H9 (cell line): ENCODE measurements at regions not wholly inside any gene's neighbourhood (a gene's known extent, or its start where the extent isn't known, plus 50 kb on each side); places are given as distances from the start of the nearest gene placed in this dataset.

Source experiments
- DNase-seq: peaks from one replicate; pipeline ENCODE4 v3.0.0-alpha.2; 2017
- H2AFZ ChIP-seq: one replicate; pipeline ENCODE4 v1.6.1; 2013; ENCODE audit warnings: mild to moderate bottlenecking, low read length, control low read depth, moderate library complexity
- H2AK5ac ChIP-seq: 2 replicates; pipeline ENCODE4 v1.6.1; 2013; ENCODE audit warnings: low read length, control low read depth, mixed read lengths; ENCODE audit not compliant: insufficient read length
- H2BK120ac ChIP-seq: one replicate; pipeline ENCODE4 v1.6.1; 2013; ENCODE audit warnings: low read depth, mild to moderate bottlenecking, low read length, control low read depth, inconsistent platforms; ENCODE audit not compliant: poor library complexity, severe bottlenecking
- H2BK12ac ChIP-seq: 2 replicates; pipeline ENCODE4 v1.6.1; 2013; ENCODE audit warnings: low read length, control low read depth, mixed read lengths, low read depth; ENCODE audit not compliant: insufficient read length
- H2BK15ac ChIP-seq: 2 replicates; pipeline ENCODE4 v1.6.1; 2013; ENCODE audit warnings: low read depth, low read length, control low read depth
- H2BK20ac ChIP-seq: one replicate; pipeline ENCODE4 v1.6.1; 2013; ENCODE audit warnings: low read depth, mild to moderate bottlenecking, low read length, control low read depth, inconsistent platforms; ENCODE audit not compliant: poor library complexity, severe bottlenecking
- H2BK5ac ChIP-seq: 2 replicates; pipeline ENCODE4 v1.6.1; 2013; ENCODE audit warnings: low read length, control low read depth, mixed read lengths; ENCODE audit not compliant: insufficient read length
- H3K14ac ChIP-seq: 2 replicates; pipeline ENCODE4 v1.6.1; 2013; ENCODE audit warnings: low read length, control low read depth; ENCODE audit not compliant: insufficient read depth
- H3K18ac ChIP-seq: 2 replicates; pipeline ENCODE4 v1.6.1; 2013; ENCODE audit warnings: low read depth, mild to moderate bottlenecking, mixed read lengths, low read length, control low read depth; ENCODE audit not compliant: insufficient read length
- H3K23ac ChIP-seq: 2 replicates; pipeline ENCODE4 v1.6.1; 2013; ENCODE audit warnings: low read length, control low read depth, mixed read lengths, low read depth; ENCODE audit not compliant: insufficient read length
- H3K23me2 ChIP-seq: 2 replicates; pipeline ENCODE4 v1.6.1; 2013; ENCODE audit warnings: low read depth, mild to moderate bottlenecking, mixed read lengths, low read length, control low read depth; ENCODE audit not compliant: insufficient read length, poor library complexity, severe bottlenecking
- H3K27ac ChIP-seq: 2 replicates; pipeline ENCODE4 v1.5.1; 2013; ENCODE audit warnings: low read length, control low read depth, mixed read lengths, low read depth; ENCODE audit not compliant: insufficient read length
- H3K27me3 ChIP-seq: 2 replicates; pipeline ENCODE4 v1.6.1; 2013; ENCODE audit warnings: low read length, control low read depth, inconsistent platforms; ENCODE audit not compliant: insufficient read depth
- H3K4ac ChIP-seq: 2 replicates; pipeline ENCODE4 v1.6.1; 2013; ENCODE audit warnings: low read depth, mild to moderate bottlenecking, control low read depth, inconsistent platforms, low read length, moderate library complexity
- H3K4me1 ChIP-seq: 2 replicates; pipeline ENCODE4 v1.6.1; 2013; ENCODE audit warnings: low read length, control low read depth, inconsistent platforms; ENCODE audit not compliant: insufficient read depth
- H3K4me2 ChIP-seq: 2 replicates; pipeline ENCODE4 v1.6.1; 2013; ENCODE audit warnings: low read length, control low read depth, mixed read lengths; ENCODE audit not compliant: insufficient read length, insufficient read depth
- H3K56ac ChIP-seq: 2 replicates; pipeline ENCODE4 v1.6.1; 2013; ENCODE audit warnings: low read depth, mild to moderate bottlenecking, mixed read lengths, low read length, control low read depth; ENCODE audit not compliant: insufficient read length
- H3K79me1 ChIP-seq: 2 replicates; pipeline ENCODE4 v1.6.1; 2013; ENCODE audit warnings: low read depth, mild to moderate bottlenecking, moderate library complexity, low read length, control low read depth, inconsistent platforms; ENCODE audit not compliant: insufficient read depth, poor library complexity, severe bottlenecking
- H3K79me2 ChIP-seq: 2 replicates; pipeline ENCODE4 v1.6.1; 2013; ENCODE audit warnings: low read length, control low read depth, inconsistent platforms; ENCODE audit not compliant: insufficient read depth
- H3K9ac ChIP-seq: 2 replicates; pipeline ENCODE4 v1.6.1; 2013; ENCODE audit warnings: low read length, control low read depth, mixed read lengths; ENCODE audit not compliant: insufficient read length; ENCODE audit errors: extremely low read depth
- H3K9me3 ChIP-seq: one replicate; pipeline ENCODE4 v1.6.1; 2013; ENCODE audit warnings: low read depth, low read length, inconsistent platforms; ENCODE audit not compliant: control insufficient read depth
- H3T11ph ChIP-seq: one replicate; pipeline ENCODE4 v1.6.1; 2013; ENCODE audit warnings: mild to moderate bottlenecking, low read length, control low read depth, inconsistent platforms
- H4K20me1 ChIP-seq: one replicate; pipeline ENCODE4 v1.6.1; 2013; ENCODE audit not compliant: control insufficient read depth, insufficient read length, insufficient read depth
- H4K5ac ChIP-seq: 2 replicates; pipeline ENCODE4 v1.6.1; 2013; ENCODE audit warnings: low read depth, mild to moderate bottlenecking, mixed read lengths, low read length, control low read depth; ENCODE audit not compliant: insufficient read length
- H4K8ac ChIP-seq: replicated peaks from 2 replicates; pipeline ENCODE4 v1.6.1; 2013; ENCODE audit warnings: low read length, control low read depth, mixed read lengths, low read depth; ENCODE audit not compliant: insufficient read length
- H4K91ac ChIP-seq: 2 replicates; pipeline ENCODE4 v1.6.1; 2013; ENCODE audit warnings: low read depth, mild to moderate bottlenecking, moderate library complexity, mixed read lengths, low read length, control low read depth; ENCODE audit not compliant: insufficient read length
- H3K27ac Mint-ChIP-seq, 3 experiments: 2 replicates in 2 of 3; 3 replicates in 1 of 3; pipeline ENCODE4 v1.8.0; 2020 to 2021; ENCODE audit warnings: mixed read lengths in 3 of 3, mild to moderate bottlenecking in 1 of 3, moderate library complexity in 1 of 3
- H3K27me3 Mint-ChIP-seq: 2 replicates; pipeline ENCODE4 v1.8.0; 2021; ENCODE audit warnings: low read depth, mild to moderate bottlenecking, moderate library complexity, mixed read lengths
- H3K36me3 Mint-ChIP-seq, 3 experiments: 2 replicates in 2 of 3; 3 replicates in 1 of 3; pipeline ENCODE4 v1.8.0; 2020 to 2021; ENCODE audit warnings: low read depth in 3 of 3, mixed read lengths in 3 of 3; ENCODE audit not compliant: insufficient read depth in 1 of 3
- H3K4me1 Mint-ChIP-seq, 2 experiments: 2 replicates each; pipeline ENCODE4 v1.8.0; 2020; ENCODE audit warnings: mixed read lengths in 2 of 2
- H3K4me3 Mint-ChIP-seq, 2 experiments: 2 replicates in 1 of 2; 3 replicates in 1 of 2; pipeline ENCODE4 v1.8.0; 2020 to 2021; ENCODE audit warnings: mild to moderate bottlenecking in 2 of 2, mixed read lengths in 2 of 2, moderate library complexity in 1 of 2
- H3K9me3 Mint-ChIP-seq, 2 experiments: 2 replicates in 1 of 2; 3 replicates in 1 of 2; pipeline ENCODE4 v1.8.0; 2020; ENCODE audit warnings: mild to moderate bottlenecking in 2 of 2, mixed read lengths in 2 of 2, moderate library complexity in 1 of 2
- CTCF ChIP-seq: fragments of 200-600 bp; sonication (generic); conservative IDR thresholded peaks from 3 replicates; pipeline ENCODE4 v1.8.0; 2021; ENCODE audit warnings: antibody characterized with exemption, mild to moderate bottlenecking
- WGBS: extraction: QIAGEN DNeasy Blood & Tissue Kit; methylation state at CpG from one replicate; pipeline ENCODE4 v1.1.7; 2013; ENCODE audit warnings: missing lambda C conversion rate, low lambda C conversion rate, mixed read lengths; ENCODE audit not compliant: insufficient read length; ENCODE audit errors: extremely low coverage; 5-methylcytosine and 5-hydroxymethylcytosine counted together

DNA sequence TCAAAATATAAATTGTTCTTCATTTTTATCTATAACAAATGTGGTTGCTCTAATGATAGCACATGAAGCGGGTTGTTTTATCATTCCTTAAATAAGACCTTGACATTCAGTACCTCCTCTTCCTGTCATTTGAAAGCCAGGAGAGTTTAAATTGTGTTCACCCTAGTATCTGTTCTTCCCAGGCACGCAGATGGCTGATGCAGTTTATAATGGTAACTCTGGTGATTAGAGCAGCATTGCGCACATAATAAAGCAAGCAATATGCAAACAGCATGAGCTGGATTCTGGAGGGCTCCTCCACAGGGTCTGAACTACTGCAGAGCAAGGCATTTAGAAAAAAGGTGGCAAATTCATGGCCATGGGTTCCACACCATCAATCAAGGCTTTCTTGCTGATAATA, 307.8 kb downstream of the ENC1 start:
- Histone ChIP-seq H2AFZ (no peak overlapping the region), H3K9ac (no peak overlapping the region)
- H3K4me1 Mint-ChIP-seq = peaks cover 8 to 9% of the 10 kb centered on the region in 2 experiments; a peak in 2 of 4 replicates

More for the DNA sequence above, 307.8 kb downstream of the ENC1 start:
- Mint-ChIP-seq H3K27ac (peak overlapping the region in 1 of 3 experiments; percentile 28; a peak in 1 of 7 replicates), H3K27me3 (no peaks in the 10 kb centered on the region; the same call in 1 of the 2 replicates), H3K4me3 (no peak overlapping the region), H3K36me3 (no peaks in the 10 kb centered on the region), H3K9me3 (no peaks in the 10 kb centered on the region; a peak in 1 of 5 replicates)
- H3T11ph ChIP-seq = no peak overlapping the region
- H3K23me2 ChIP-seq = no peaks in the 10 kb centered on the region
- H2BK15ac ChIP-seq = no peak overlapping the region
- H3K27me3 ChIP-seq = no peaks in the 10 kb centered on the region
- H2BK120ac ChIP-seq = no peak overlapping the region
- no peak overlapping the region for H3K4me2 ChIP-seq
- TF ChIP-seq CTCF = no peak
- no peak overlapping the region for H3K56ac ChIP-seq
- no peak overlapping the region for H2AK5ac ChIP-seq
- no CpG with 5 or more reads among the region's 3 CpGs for WGBS
- no peak overlapping the region for H2BK12ac ChIP-seq
- H4K20me1 ChIP-seq = no peaks in the 10 kb centered on the region
- no peak overlapping the region for H3K23ac ChIP-seq
- no peak overlapping the region for H2BK5ac ChIP-seq
- H3K9me3 ChIP-seq = no peaks in the 10 kb centered on the region
- H3K18ac ChIP-seq = no peak overlapping the region
- H3K79me2 ChIP-seq = no peaks in the 10 kb centered on the region
- no peak overlapping the region for H4K8ac ChIP-seq
- H3K27ac ChIP-seq = no peak overlapping the region
- H3K4me1 ChIP-seq = no peaks in the 10 kb centered on the region; the same call in 1 of the 2 replicates
- H3K4ac ChIP-seq = no peak overlapping the region
- H3K14ac ChIP-seq = no peak overlapping the region
- no peak overlapping the region for H4K91ac ChIP-seq
- no peak overlapping the region for H4K5ac ChIP-seq
- DNase-seq = no peak
- no peaks in the 10 kb centered on the region for H3K79me1 ChIP-seq
- H2BK20ac ChIP-seq = no peak overlapping the region
